GM18508 (cell line): ENCODE measurements at regions not wholly inside any gene's neighbourhood (a gene's known extent, or its start where the extent isn't known, plus 50 kb on each side); places are given as distances from the start of the nearest gene placed in this dataset.

Experiments
- ATAC-seq: cut with Tn5 transposase; IDR thresholded peaks from one replicate; pipeline ENCODE4 v1.9.1; 2021; ENCODE audit warnings: moderate number of reproducible peaks; ENCODE audit not compliant: insufficient read depth, unreplicated experiment

DNA sequence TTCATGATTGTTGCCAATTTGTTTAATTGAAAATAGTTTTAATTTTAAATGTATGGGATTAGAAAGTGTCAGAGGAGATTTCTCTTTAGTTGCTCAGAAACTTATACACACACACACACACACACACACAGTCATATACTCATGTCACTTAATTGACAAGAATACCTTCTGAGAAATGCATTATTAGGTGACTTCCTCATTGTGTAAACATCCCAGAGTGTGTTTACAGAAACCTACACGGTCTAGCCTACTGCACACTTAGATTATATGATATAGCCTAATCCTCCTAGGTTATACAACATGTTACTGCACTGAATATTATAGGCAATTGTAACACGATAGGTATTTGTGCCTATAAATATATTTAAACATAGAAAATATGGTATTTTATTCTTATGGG is 1327.4 kb downstream of the FSTL5 start:
- ATAC-seq: no peak

DNA sequence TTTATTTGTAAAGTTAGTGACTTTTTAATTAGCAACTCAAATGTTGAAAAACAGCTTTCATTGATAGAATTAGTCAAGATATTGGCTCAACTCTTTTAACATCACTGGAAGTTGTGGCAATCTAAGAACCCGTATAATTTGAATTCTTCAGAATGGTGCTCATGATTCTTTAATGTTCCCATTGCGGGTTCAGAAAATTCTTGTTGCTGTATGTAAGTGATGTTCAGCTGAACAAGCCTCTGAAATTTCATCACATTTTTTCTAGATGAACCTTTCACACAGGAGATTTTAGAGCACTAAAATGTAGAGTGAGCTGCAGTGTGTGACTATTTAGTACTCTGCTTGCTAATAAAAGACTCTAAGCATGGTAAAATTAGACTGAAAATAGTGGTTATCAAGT is 1317.7 kb downstream of the FSTL5 start:
- ATAC-seq: no peak

DNA sequence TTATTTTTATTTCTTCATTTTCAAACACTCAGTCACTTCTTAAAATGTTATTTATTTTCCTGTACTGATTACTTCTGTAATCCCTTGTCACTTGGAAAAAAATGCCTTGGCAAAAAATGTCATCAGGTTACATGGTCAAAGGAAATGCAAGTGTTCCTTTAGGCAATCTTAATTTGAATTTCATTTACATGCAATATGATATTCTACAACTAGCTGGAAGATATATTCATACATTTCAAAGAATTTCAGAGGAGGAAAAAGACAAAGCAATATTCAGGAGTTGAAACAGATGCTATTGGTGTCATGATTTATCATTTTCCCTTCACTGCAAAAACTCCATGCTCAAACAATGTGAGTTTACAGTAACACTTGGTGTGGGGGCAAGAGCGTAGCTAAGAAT is 1316.6 kb downstream of the FSTL5 start:
- ATAC-seq: no peak

DNA sequence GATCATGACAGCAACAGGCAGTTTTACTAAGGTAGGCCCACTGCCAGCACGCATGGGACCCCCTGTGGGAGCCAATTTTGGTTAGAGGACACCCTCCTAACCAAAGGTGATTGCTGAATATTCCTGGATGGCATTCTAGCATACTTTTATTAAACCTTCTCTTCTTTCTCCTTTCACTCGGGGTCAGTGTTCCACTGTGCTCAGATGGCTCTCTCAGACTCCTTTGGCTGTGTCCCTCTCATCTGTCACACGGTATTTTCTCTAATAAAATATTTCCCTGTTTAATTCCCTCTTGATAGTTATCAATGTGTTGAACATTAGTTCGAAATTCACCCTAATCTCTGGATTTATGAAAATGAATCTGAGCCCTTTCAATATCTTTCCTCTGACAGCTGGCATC is 1315.3 kb downstream of the FSTL5 start:
- ATAC-seq: no peak

DNA sequence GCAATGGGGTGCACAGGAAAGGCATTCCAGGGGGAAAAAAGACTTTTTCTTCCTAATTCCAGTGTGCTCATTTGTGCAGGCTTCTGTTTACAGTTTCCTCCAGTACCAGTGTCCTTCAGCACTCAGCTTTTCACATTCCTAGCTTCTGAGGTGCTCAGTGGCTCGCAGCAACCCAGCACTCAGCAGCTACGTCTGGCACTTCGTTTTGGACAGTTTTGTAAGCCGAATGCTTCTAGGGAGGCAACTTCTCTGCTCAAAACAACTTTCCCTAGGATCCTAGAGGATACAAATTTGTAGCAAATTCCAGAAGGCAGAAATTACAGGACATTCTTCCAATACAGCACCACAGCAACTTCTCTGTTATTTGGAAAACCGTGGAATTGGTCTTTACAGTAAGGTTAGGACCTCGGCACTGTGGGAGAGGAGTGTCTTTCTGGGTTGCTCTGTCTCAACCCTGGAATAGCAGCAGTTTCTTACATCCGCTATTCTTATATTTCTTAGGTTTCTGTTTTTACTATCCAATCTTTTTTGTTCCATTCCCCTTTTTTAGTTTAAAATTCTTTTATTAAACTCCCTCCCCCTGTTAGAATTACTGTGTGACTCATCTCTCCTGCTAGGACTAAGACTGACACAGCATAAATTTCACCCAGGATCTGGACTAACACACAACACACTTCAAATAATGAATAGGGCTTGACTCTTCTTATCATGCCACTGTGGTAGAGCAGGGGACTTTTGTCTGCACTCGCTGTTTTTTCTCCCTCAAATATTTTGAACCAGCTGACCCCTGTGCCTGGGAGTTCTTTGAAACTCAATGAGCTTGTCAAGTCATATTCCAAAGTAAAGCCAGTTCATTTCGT is 1314.7 kb downstream of the FSTL5 start:
- no peak for ATAC-seq

DNA sequence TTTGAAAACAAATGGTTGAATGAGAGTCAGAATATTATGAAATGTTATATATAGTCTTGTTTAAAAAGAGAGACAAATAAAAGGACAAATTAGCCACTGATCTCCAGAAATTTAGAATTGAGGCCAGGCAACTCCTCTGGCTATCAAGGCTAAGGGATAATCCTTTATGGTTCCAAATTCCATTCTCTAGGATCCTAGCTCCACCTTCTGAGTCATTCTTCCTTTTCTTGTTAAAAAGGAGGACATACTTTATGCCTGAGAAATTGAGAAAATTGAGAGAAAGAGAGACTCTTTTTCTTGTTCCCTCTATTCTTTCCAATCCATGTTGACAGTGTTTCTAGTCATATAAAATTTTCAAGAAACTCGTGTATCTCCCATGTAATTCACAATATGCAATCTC is 1299.5 kb downstream of the FSTL5 start:
- ATAC-seq: no peak

DNA sequence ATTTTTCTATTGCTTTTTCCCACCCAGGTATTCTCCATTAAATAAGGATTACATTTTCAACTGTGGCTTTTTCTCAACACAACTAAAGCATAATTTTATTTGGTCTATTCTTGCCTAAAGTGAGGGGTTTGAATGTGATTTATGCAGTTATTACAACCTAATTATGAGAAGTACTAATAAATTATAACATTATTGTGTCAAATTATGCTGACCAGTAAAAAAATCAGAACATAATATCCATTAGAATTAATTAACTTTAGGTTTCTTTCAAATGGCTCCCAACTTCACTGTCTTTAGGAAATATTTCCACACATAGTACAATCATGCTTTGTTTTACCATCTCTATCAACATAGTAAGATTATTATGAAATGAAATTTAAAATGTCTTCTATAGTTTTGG is 1293.9 kb downstream of the FSTL5 start:
- ATAC-seq: no peak

DNA sequence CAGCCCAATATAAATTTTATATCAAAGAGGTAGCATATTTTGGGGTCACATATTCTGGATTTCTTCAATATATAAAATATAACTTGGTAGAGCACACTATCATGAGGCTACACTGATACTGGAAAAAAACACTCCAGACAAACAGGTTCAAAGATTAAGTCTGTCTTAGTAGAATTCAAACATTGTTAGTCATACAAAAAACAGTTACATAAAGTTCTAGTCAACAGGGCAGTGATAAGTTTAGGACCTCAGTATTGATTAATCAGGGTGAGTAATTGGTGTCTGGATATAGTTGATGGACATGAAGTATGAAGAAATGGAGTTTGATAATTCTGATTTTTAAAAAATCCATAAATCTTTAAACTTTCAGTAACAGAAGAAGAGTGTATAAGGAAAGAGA is 1291.3 kb downstream of the FSTL5 start:
- ATAC-seq: no peak

DNA sequence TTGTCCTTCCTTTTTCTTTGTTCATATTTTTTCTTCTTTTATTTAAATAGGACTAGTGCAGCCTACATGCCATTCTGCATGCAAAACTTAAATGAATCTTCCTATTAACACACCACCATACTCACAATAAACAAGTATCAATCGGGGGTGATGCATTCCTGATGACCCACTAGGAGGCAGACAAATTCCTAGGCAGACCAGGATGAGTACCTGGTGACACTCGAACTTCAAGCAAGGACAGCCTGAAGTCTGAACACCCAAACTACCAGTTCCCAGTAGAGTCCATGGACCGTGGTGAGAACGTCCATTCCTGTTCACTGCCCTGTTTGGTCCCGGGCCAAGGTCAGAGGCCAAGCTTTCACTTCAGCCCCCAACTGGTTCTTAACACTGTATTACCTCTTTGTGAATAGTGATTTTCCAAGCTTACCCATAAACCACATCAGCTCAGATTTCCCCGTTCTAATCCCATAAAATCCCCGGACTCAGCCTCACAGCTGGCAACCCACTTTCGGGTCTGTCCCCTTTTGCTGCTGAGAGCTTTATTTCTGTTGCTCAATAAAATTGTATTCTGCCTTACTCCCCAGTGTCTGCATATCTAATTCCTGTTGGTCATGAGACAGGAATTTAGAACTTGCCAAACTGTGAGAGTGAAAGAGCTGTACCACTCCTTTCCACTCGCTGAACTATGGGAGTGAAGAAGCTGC is 1286.6 kb downstream of the FSTL5 start:
- ATAC-seq: no peak

DNA sequence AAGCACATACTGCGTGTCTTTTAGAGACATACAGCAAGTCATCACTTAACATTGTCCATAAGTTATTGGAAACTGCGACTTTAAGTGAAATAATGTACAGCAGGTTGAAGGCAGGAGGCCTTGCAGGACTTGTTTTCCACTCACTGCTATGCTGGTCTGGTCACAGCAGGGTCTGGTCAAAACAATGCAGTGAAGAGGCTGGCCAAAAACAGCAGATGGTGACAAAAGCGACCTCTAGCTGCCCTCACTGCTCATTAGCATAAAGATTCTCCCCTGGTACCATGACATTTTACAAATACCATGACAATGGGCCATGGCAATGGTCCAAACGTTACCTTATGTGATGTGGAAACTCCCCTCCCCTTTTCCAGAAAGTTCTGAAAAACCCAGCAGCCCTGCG is 1283.6 kb downstream of the FSTL5 start:
- ATAC-seq: no peak

DNA sequence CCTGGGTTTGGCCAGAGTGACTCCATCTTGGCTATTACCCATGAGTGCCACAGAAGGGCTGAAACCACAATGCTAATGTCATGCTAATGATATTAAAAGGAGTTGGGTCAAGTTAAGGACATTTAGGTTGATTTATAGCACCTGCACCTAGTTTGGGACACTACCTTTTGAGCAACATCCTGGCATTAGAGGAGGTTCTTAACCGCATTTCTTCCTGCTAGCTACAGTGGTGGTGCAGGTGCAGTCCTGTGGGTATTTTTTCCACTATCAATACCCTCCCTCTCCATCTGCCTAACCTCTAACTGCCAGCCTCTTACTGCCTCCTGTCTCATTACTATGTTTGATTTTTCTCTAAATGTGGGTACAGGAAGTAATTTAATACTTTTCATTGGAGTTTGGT is 1276.1 kb downstream of the FSTL5 start:
- no peak for ATAC-seq

DNA sequence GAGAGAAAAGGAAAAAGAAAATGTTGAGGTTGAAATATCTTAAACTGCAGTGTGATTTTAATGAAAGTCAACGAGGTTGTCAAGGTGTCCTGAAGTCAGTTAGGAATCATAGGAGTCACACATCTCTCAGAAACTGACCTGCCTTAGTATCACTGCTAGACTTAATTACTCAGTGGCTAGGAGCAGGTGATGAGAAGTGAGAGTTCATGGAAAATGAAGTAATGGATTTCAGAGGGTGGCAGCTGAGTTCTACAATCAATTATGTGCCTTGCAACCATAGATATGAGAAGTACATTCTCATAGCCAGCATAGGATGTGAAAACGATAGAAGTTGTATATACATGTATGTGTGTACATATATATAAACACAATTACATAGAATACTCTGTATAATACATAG is 1269.7 kb downstream of the FSTL5 start:
- ATAC-seq: no peak

DNA sequence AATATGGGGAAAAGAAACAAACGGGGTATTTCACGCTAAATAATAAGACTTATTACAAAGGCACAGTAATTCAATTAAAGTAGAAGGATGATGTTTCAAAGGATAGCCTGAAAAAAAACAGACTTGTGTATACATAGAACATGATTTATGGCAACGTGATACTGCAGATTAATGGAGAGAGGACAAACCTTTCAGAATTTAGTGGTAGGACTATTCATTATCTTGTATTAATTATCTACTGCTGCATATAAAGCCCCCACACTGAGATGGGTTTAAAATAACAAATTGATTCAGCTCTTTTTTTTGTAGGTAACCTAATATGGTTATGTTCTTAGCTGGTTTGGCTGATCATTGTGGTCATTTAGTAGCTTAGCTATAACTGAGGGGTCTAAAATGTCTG is 1269.0 kb downstream of the FSTL5 start:
- no peak for ATAC-seq

DNA sequence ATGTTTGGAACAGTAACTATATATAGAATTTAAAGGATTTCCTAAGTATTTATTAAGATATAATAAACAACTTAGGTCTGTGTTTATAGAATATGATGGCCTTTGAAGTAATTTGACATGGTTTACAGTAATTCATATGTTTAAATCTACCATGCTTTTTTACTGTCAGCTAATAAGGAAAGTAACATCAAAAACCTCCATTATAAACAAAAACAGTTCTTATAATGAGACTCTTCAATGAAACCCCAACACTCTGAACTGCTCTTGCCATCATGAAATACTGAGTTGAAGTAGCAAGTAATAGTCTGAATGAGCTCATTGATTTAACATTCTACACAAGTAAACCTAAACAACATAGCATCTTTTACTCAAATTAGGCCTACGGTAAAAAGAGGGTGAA is 1236.5 kb downstream of the FSTL5 start:
- no peak for ATAC-seq

DNA sequence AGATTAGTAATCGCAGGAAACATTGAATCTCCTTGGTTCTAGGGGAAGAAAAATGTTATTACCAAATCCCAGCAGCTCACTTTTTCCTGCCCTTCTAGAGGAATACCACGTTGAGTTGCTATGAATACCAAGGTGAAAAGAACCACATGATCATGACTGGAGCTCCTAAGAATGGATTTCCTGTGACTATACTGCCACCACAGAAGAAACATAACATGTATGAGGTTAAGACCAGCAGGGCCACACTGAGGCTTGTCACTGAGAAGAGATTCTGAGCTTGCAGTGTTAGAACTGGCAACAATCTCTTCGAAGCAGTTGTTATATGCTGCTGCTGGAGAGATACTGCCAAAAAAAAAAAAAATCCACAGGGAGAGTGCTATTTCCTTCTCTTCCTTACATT is 1235.3 kb downstream of the FSTL5 start:
- ATAC-seq: no peak

DNA sequence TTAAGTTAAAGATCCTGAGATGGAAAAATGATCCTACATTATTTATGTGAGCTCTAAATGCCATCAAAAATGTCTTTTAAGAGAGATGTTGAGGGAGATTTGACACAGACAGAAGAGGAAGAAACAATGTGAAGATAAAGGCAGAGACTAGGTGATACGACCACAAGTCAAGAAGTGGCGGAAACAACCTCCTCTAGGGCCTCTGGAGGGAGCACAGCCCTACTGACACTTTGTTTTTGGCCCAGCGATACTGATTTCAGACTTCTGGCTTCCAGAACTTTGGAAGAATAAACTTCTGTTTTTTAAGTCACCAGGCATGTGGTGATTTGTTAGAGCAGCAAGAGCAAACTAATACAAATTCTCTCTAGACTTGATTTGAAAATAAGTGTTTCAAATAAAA is 1216.1 kb downstream of the FSTL5 start:
- ATAC-seq: no peak

DNA sequence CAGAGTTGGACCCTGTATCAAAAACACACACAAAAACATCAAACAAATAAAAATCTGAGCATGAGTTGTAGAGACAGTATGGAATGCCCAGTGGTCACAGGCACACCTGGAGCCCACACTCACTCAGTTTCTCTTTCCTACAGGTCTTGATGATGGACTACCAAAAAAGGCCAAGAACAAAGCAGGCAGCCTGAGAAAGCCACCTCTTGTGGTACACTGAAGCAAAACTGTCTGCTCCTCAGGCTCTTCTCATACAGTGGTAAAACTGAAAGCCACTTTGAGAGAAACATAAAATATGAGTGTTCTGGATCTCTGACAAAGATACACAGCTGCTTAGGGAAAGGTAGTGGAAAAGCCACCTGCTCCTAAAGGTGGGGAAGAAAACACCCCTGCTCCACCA is 1206.9 kb downstream of the FSTL5 start:
- no peak for ATAC-seq

DNA sequence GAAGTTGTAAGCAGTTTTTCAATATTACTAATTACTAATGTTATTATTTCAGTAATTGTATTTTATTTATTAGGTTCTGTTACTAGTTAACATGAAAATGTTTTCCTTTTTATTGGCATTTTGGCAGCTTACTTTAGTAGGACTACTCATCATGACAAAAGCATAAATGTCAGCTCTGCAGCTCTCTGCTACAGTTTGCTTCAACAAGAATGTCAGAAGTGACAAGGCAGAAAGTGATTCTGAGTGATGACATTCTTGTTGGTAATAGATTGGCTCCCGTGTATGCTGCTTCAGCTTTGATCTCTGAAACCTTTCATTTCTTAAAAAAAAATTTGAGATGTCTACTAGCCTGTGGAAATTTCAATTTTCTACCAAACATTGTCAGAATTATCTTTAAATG is 1193.9 kb downstream of the FSTL5 start:
- no peak for ATAC-seq

DNA sequence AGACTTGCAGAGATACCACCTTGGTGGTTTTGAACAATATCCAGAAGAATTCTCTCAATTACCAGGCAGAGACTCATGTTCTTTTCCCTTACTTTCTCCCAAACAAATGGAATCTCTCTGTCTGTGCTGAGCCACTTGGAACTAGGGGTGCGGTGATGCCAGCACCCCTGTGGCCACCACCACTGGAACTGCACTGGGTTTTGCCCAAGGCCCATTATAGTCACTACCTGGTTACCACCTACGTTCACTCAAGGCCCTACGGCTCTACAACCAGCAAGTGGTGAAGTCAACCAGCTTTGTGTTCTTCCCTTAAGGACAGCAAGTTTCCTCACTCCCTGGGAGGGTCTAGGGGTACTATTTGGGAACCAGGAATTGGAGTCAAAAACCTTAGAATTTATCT is 1183.7 kb downstream of the FSTL5 start:
- no peak for ATAC-seq

DNA sequence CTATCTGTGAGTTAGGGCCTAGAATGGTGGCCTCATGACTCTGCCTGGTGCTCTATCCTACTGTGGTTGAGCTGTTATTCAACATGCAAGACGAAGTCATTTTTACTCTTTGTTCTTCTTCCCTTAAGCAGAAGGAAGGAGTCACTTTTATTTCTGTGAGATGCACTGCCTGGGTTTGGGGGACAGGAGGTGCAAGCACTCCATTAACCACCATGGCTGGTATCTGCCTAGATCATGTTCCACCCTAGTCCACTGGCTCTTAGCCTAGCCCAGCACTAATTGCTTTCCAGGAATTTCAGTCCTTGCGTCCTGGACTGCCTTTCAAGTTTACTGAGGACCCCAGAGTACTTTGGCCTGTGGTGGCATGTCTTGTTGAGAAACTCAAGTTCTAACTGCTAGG is 1182.7 kb downstream of the FSTL5 start:
- no peak for ATAC-seq

DNA sequence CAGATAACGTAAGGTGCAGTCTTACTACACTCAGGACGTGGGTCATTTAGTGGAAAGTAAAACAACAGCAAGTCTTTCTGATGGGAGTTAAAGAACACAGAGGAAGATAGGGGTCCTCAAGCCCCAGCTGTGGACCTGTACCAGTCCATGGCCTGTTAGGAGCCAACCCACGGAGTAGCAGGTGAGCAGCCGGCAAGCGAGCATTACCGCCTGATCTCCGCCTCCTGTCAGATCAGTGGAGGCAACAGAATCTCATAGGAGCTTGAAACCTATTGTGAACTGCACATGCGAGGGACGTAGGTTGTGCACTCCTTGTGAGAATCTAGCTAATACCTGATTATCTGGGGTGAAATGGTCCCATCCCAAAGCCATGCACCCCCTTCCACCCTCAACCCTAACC is 1180.8 kb downstream of the FSTL5 start:
- ATAC-seq: no peak

DNA sequence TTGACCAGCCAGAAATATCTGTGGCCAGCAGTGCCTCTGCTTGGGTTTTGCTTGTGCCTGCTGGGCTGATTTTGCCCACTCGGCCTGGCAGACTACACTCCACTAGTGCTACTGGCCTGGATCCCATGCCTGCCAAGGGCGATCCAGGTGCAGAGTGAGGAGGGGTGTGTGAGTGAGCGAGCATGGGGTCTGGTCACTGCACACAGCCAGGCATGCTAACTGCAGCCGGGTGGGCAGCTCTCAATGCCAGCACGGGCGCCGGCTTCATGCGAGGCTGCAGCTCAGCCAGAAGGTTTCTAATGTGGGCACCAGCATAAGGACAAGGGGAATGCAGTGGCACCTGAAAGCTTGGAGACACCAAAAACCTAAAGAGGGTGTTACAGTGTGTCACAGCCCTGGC is 1161.4 kb downstream of the FSTL5 start:
- ATAC-seq: no peak
